ENCODE measurements at regions not wholly inside any gene's neighbourhood (a gene's known extent, or its start where the extent isn't known, plus 50 kb on each side); places are given as distances from the start of the nearest gene placed in this dataset.
"Not testable (repeated sequence)": the region's sequence is repeated elsewhere in the genome, so short reads cannot be mapped to it uniquely, and the experiment has no call there.

GRCh38 chr6:16891110-16891509 lies 129.8 kb upstream of the ATXN1 start:
- not testable (repeated sequence) for TF ChIP-seq POLR2A, CTCF (IDR thresholded peaks at IDR 0.05)
